ENCODE measurements at regions not wholly inside any gene's neighbourhood (a gene's known extent, or its start where the extent isn't known, plus 50 kb on each side); places are given as distances from the start of the nearest gene placed in this dataset.
"Not testable (repeated sequence)": the region's sequence is repeated elsewhere in the genome, so short reads cannot be mapped to it uniquely, and the experiment has no call there.

- no peak for DNase-seq
Measured at GRCh38 chr2:111660811-111661210, 223.2 kb downstream of the ANAPC1 start.

DNA sequence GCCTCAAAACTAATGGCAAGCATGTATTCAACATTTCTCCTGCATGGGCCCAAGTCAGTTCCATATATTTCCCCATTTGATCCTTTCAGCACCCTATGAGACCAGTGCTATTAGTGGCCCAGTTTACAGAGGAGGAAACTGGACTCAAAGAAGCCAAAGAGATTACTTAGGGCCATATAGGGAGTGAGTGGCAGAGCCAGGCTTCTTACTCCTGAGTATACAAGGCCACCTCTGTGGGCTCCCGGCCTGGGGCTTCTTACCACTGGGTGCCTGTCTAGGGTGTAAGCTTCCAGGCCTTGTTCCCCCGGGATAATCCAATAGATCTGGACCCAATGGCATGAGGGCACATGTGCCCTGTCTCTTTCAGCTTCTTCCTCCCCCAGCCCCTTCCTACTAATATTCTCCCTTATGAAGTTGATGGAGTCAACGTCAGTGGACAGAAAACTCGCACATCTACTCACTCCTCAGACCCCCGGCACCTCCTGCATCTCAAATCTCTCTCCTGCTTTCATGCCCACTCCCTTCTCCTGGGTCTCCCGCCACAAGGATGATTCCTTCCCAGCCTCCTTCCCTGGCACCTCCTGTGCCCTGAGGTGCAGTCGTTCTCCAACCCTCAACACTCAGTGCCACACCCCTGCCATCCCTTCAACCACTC, 222.6 kb downstream of the ANAPC1 start:
- no peak for DNase-seq

DNA sequence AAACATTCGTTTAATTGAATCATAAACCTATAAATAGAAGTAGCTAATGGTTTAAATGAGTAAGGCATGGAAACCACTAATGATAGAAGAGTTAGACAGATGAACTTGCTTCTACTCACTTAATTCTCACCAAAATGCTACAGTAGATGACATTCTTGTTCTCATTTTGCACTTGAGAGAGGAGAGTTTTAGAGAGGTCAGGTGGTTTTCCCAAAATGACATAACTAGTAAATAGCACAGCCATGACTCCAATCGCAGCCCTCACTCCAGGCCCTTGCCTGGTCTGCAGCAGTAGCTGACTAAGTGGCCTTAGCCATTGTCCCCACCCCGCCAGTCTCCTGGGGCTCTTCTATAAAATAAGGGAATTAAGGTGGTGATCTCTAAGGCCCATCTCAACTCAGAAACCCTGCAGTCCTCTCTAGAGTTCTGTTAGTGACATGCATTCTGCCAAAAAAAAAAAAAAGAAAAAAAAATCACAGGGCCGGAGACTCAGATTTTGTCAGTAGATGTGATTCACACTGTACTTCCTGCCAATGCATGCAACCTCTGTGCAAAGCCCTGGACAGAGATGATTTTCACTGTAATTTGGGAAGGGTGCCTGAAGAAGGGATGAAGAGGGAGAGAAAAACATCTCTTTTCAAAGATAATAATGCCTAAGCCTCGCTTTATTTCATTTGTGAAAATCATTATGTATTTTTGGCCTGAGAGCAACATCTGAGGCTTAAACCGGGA, 221.8 kb downstream of the ANAPC1 start:
- no peak for DNase-seq

- DNase-seq: no peak
Measured at GRCh38 chr2:111662771-111663470, 221.1 kb downstream of the ANAPC1 start.

DNA sequence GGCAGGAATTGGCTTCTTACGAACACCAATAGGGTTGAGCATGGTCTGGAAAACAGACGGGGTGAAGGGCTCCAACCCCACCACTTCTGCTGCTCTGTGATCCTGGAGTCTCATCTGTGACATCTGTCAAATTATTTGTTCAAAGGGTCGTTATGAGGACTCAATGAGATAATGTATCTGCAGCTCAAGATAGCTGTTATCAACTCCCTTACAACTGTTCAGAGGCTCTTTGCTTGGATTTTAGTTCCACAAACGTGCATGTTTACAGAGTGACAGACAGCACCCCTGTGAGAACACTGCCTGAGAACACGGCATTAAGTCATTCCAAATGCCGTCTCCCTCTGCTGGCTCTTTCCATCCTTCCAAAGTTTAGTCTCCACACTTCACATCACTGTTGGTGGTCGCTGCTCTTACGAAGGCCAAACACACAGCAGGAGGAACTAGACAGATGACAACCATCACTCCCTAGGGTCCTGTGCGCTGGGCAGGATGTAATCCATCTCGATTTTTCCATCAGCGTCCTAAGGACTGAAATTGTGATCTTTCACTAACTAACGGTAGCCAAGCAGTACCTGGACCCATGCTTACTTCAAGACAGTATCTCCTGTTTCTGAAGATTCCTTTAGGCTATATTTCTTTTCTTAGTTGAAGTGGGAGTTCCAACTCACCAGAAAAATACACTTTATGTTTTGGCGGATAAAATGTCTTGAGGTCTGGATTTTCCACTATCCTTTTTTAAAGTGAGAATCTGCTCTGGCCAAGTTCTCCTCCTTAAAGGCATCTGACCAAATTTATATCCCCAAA, 220.3 kb downstream of the ANAPC1 start:
- DNase-seq: no peak

- DNase-seq: no peak
Measured at GRCh38 chr2:111664275-111664850, 219.6 kb downstream of the ANAPC1 start.

DNA sequence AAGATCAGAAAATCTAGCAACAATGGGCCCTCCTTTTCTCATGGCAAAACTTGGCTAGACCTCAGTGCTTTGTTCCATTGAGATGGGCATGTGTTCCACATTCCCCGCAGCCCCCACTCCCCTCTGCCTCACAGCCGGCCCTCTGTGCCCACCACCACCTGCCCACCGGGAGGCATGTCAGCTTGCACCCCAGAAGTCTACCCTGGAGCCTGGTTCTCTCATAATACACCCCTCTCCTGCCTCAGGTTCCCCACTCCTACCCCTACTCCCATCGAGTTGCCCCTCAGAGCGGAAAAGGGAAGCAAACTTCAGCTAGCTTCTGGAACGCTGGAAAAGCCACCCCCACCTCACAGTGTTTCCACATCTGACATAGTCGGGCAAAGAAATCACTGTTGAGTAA, 219.0 kb downstream of the ANAPC1 start:
- DNase-seq: no peak

- no peak for DNase-seq
Measured at GRCh38 chr2:111665551-111666116, 218.4 kb downstream of the ANAPC1 start.

DNA sequence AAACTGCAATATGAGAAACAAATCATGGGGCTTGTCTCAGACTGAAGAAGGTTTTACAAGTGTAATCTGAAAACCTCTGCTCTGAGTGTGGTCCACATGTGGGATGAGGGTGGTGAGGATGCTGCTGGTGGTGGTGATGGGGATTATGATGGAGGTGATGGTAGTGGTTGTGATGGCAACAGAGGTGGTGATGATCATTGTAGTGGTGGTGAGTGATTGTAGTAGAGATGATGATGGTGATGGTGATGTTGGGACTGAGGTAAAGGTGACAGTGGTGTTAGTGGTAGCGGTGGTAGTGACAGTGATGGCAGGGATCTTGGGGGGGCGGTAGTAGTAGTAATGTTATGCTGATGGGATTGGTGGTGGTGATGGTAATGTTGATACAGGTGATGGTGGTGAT, 217.8 kb downstream of the ANAPC1 start:
- no peak for DNase-seq

DNA sequence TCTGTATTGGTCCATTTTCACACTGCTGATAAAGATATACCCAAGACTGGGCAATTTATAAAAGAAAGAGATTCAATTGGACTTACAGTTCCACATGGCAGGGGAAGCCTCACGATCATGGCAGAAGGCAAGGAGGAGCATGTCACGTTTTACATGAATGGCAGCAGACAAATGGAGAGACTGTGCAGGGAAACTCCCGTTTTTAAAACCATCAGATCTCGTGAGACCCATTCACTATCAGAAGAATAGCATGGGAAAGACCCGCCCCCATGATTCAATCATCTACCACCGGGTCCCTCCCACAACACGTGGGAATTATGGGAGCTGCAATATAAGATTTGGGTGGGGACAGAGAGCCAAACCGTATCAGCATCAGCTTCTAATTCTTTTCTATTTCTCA, 217.0 kb downstream of the ANAPC1 start:
- DNase-seq: no peak

DNA sequence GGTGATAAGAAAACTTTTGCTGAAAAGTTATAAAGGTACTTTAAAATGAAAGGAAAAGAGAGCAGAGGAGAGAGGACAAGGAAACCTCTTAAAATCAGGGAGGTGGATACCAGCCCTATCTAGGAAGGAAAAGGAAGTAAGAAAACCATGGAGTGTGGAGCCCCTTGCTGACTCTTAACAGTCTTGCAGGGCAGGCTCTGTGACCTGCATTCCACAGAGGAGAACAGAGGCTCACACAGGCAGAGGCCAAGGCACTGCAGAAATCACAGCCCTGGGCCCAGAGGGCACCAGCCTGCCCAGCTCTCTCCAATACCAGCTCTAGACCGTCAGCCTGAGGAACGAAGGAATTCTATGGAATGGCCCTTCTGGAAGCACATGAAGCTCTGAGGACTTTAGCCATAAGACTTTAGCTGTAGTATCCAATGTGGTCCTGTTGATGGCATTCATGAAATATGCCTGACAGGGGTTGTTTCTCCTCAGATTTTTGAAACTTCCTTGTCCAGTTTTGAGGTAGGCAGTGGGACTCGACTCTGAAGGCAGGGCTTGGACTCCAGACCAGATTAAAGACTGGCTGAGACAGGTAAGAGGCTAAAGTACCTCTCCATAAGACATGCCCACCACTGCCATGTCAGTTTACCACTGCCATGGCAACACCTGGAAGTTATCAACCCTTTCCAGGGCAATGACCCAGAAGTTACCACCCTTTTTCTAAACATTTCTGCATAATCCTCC, 216.3 kb downstream of the ANAPC1 start:
- DNase-seq: no peak

- no peak for DNase-seq
Measured at GRCh38 chr2:111668274-111668616, 215.7 kb downstream of the ANAPC1 start.

DNA sequence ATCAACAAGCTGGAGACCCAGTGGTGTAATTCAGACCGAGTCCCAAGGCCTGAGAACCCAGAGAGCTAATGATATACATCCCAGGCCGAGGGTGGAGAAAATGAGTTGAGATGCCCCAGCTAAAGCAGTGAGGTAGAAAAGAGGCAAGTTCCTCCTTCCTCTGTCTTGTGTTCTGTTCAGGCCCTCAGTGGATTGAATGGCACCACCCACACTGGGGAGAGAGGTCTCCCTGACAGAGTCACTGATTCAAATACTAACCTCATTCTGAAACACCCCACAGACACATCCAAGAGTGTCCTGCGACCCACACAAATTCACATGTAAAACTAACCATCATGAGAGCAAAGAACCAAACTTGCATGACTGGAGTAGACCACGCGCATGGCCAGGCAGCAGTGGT, 215.3 kb downstream of the ANAPC1 start:
- DNase-seq: no peak

DNA sequence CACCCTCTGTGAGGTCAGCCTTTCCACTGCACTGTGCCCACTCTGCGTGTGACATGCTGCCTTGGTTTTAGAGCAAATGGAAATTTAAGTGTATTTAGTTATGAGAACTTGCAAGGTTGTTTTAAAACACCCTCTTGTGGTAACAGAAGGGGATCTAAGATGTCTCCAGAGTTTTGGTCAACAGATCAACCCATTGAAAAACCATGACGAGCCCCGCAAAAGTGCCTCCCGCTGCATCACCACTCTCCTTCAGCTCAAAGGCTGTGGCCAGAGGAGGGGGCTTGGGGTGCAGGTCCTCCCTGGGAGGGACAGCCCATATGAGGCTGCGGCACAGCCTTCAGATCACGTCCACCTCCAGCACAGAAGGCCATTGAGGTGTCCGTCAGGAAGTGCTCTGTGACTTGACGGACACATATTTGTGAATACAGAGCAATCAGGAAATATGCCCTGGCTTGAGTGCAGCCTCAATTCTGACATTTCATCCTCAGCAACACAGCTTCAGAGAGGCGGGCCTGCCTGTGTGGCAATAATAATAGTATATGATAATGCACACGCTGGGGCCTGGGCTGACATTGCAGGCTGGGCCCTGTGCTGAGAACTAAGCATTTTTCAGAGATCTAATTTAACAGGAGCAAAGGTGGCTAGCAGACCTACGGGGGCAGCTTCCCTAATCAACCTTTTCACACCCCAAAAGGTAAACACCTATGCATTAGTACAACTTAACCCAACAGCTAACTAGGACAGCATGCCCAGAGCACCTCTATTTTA, 213.9 kb downstream of the ANAPC1 start:
- DNase-seq: no peak

GRCh38 chr2:111670776-111671175, 213.2 kb downstream of the ANAPC1 start:
- DNase-seq: no peak

- no peak for DNase-seq
Measured at GRCh38 chr2:111671426-111672150, 212.4 kb downstream of the ANAPC1 start.

DNA sequence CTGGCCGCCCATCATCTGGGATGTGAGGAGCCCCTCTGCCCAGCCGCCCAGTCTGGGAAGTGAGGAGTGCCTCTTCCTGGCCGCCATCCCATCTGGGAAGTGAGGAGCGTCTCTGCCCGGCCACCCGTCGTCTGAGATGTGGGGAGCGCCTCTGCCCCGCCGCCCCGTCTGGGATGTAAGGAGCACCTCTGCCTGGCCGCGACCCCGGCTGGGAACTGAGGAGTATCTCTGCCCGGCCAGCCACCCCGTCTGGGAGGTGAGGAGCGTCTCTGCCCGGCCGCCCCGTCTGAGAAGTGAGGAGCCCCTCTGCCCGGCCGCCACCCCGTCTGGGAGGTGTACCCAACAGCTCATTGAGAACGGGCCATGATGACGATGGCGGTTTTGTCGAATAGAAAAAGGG, 211.4 kb downstream of the ANAPC1 start:
- DNase-seq: not testable (repeated sequence)

DNA sequence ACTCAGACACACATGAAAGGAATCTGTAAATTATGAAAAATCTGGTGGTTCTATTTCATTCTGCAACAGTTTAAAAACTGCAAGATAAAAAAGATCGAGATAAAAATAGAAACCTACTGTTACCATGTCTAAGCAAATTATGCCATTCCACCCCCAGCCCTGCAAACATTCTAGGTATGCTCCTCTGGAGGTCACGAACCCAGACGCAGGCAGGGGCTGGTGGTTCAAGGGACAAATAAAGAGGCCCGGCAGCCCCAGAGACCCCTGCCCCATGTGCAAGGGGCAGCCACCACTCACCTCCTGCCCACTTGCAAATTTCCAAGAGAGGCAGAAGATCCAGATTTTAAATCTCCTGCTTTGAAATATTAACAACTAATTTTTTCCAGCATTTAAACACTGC, 210.5 kb downstream of the ANAPC1 start:
- DNase-seq: no peak

DNA sequence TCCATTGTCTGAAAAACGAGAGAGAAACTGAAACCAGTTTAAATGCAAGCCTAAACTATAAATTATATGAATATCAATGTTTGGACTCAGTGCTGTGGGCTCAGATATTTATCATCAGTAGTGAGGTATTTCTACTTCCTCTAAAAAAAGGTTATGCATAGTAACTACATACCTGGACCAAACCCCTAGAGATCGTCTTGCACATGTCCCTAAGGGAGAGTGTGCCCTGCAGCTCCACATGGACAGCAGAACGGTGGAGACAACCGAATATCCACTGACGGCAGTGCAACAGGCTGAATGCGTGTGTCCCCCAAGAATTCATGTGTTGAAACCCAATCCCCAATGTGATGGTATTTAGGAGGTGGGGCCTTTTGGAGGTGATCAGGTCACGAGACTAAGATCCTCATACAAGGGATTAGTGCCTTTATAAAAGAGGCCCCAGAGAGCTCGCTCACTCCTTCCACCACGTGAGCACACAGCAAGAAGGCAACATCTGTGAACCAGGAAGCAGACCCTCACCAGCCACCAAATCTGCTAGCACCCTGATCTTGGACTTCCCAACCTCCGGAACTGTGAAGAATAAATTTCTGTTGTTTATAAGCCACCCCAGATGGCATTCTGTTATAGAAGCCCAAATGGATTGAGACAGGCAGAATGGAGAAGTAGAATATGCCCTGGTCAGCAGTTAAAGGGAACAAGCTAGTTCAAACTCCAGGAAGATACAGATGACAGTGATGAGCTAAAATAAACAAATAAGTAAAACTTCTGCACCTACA, 208.4 kb downstream of the ANAPC1 start:
- no peak for DNase-seq

Data from NCI-H510A (cell line).